ENCODE measurements at regions not wholly inside any gene's neighbourhood (a gene's known extent, or its start where the extent isn't known, plus 50 kb on each side); places are given as distances from the start of the nearest gene placed in this dataset.

GRCh38 chr3:72577190-72577589, 271.1 kb downstream of the SHQ1 start:
- TF ChIP-seq CTCF (IDR thresholded peaks at IDR 0.05), result no peak
- H3K4me3 Mint-ChIP-seq, result no peak overlapping the region
- no peaks in the 10 kb centered on the region for H3K79me2 ChIP-seq (ENCODE audit: insufficient read depth, low read length)
- intact Hi-C loops (cut with micrococcal nuclease), result no loop called here
- peaks cover 9% of the 10 kb centered on the region for H3K4me1 Mint-ChIP-seq
- WGBS (ENCODE audit: insufficient coverage), result 100% methylated on average over 3 of the region's 6 CpGs
- H3K4me1 ChIP-seq (ENCODE audit: control insufficient read depth in 1 of 2, insufficient read depth in 2 of 2, low read length in 2 of 2), result peaks cover 3 to 4% of the 10 kb centered on the region in 2 donors
- H3K27ac Mint-ChIP-seq, result no peak overlapping the region
- no peak overlapping the region for H3K27ac ChIP-seq (ENCODE audit: low read depth in 1 of 2, low read length in 2 of 2)
- no peaks in the 10 kb centered on the region for H4K20me1 ChIP-seq (ENCODE audit: insufficient read depth, low read length)
- no peaks in the 10 kb centered on the region for H3K36me3 ChIP-seq (replicated peaks in 1 of 2; ENCODE audit: control insufficient read depth in 1 of 2, insufficient read depth in 2 of 2, low read length in 2 of 2)
- no peak overlapping the region for H3K4me3 ChIP-seq (replicated peaks in 1 of 3; ENCODE audit: low read depth in 2 of 3, low read length in 3 of 3)
- no peak for DNase-seq
- no peaks in the 10 kb centered on the region for H3K27me3 ChIP-seq (ENCODE audit: control insufficient read depth in 2 of 2, insufficient read depth in 2 of 2, low read length in 2 of 2)
- H2AFZ ChIP-seq (ENCODE audit: insufficient read depth, low read depth, low read length, poor library complexity, severe bottlenecking), result no peak overlapping the region
- no peaks in the 10 kb centered on the region for H3K9me3 Mint-ChIP-seq
- H3K9ac ChIP-seq (ENCODE audit: insufficient read depth, low read length, poor library complexity, severe bottlenecking), result no peak overlapping the region
- H3K9me3 ChIP-seq (replicated peaks in 1 of 2; ENCODE audit: control insufficient read depth in 1 of 2, insufficient read depth in 1 of 2, low read length in 2 of 2), result no peaks in the 10 kb centered on the region
- H3K27me3 Mint-ChIP-seq (ENCODE audit: low read depth in 3 of 3), result peaks cover 1 to 2% (median 2%) of the 10 kb centered on the region in 3 donors
- no peaks in the 10 kb centered on the region for H3K36me3 Mint-ChIP-seq
- H3K4me2 ChIP-seq (replicated peaks; ENCODE audit: extremely low read depth, low read length, poor library complexity, severe bottlenecking), result no peak overlapping the region

GRCh38 chr3:72576563-72576962, 271.7 kb downstream of the SHQ1 start:
- no peaks in the 10 kb centered on the region for H3K36me3 ChIP-seq (replicated peaks in 1 of 2; ENCODE audit: control insufficient read depth in 1 of 2, insufficient read depth in 2 of 2, low read length in 2 of 2)
- H3K4me1 Mint-ChIP-seq, result peaks cover 9% of the 10 kb centered on the region
- H3K4me1 ChIP-seq (ENCODE audit: control insufficient read depth in 1 of 2, insufficient read depth in 2 of 2, low read length in 2 of 2), result peaks cover 3 to 4% of the 10 kb centered on the region in 2 donors
- WGBS (ENCODE audit: insufficient coverage), result no CpG with 5 or more reads among the region's 5 CpGs
- H3K27me3 Mint-ChIP-seq (ENCODE audit: low read depth in 3 of 3), result peaks cover 1 to 3% (median 2%) of the 10 kb centered on the region in 3 donors
- H3K79me2 ChIP-seq (ENCODE audit: insufficient read depth, low read length), result no peaks in the 10 kb centered on the region
- no peaks in the 10 kb centered on the region for H3K27me3 ChIP-seq (ENCODE audit: control insufficient read depth in 2 of 2, insufficient read depth in 2 of 2, low read length in 2 of 2)
- no peak overlapping the region for H3K4me2 ChIP-seq (replicated peaks; ENCODE audit: extremely low read depth, low read length, poor library complexity, severe bottlenecking)
- no peaks in the 10 kb centered on the region for H3K9me3 Mint-ChIP-seq
- no peak overlapping the region for H3K9ac ChIP-seq (ENCODE audit: insufficient read depth, low read length, poor library complexity, severe bottlenecking)
- no peak overlapping the region for H3K27ac ChIP-seq (ENCODE audit: low read depth in 1 of 2, low read length in 2 of 2)
- H3K9me3 ChIP-seq (replicated peaks in 1 of 2; ENCODE audit: control insufficient read depth in 1 of 2, insufficient read depth in 1 of 2, low read length in 2 of 2), result no peaks in the 10 kb centered on the region
- intact Hi-C loops (cut with micrococcal nuclease), result no loop called here
- no peaks in the 10 kb centered on the region for H4K20me1 ChIP-seq (ENCODE audit: insufficient read depth, low read length)
- no peak overlapping the region for H3K4me3 ChIP-seq (replicated peaks in 1 of 3; ENCODE audit: low read depth in 2 of 3, low read length in 3 of 3)
- DNase-seq, result peak in 1 of 3 donors; percentile 19
- no peaks in the 10 kb centered on the region for H3K36me3 Mint-ChIP-seq
- no peak overlapping the region for H2AFZ ChIP-seq (ENCODE audit: insufficient read depth, low read depth, low read length, poor library complexity, severe bottlenecking)
- TF ChIP-seq CTCF (IDR thresholded peaks at IDR 0.05), result no peak
- H3K27ac Mint-ChIP-seq, result no peak overlapping the region
- no peak overlapping the region for H3K4me3 Mint-ChIP-seq
